Transverse colon (tissue), 3 donors: ENCODE measurements at regions not wholly inside any gene's neighbourhood (a gene's known extent, or its start where the extent isn't known, plus 50 kb on each side); places are given as distances from the start of the nearest gene placed in this dataset.

Experiments
- EP300 ChIP-seq: sonication (generic); formaldehyde crosslinking; IDR thresholded peaks from one replicate; pipeline ENCODE4 v1.6.1; 2017; ENCODE audit warnings: antibody characterized with exemption, low read depth
- POLR2A ChIP-seq: fragments of 450-650 bp; IDR thresholded peaks from one replicate; pipeline ENCODE4 v1.6.1; 2016; ENCODE audit warnings: antibody characterized with exemption, mild to moderate bottlenecking, moderate library complexity
- POLR2AphosphoS5 ChIP-seq, 3 donors: sonication (generic); formaldehyde crosslinking; IDR thresholded peaks; one replicate each; pipeline ENCODE4 v1.6.1; 2016; ENCODE audit warnings: antibody characterized with exemption in 3 of 3

- TF ChIP-seq POLR2AphosphoS5 (IDR thresholded peaks at IDR 0.05) (no peak), EP300 (no peak), POLR2A (no peak)
These were observed 235.2 kb upstream of the ARID2 start for GRCh38 chr12:45494279-45494678.
